Stimulated activated naive CD8-positive, alpha-beta T cell treated with anti-CD3 and anti-CD28 coated beads, Interleukin-15, Interleukin-2, amounts not matched to agents 100 U/mL and 50 U/mL, for 24 hours (primary cell): ENCODE measurements at regions not wholly inside any gene's neighbourhood (a gene's known extent, or its start where the extent isn't known, plus 50 kb on each side); places are given as distances from the start of the nearest gene placed in this dataset.

ENCODE experiments used
- ATAC-seq: fragments of 150-1000 bp; cut with Tn5 transposase; one replicate; pipeline ENCODE4 v1.10.0; 2021
- DNase-seq: peaks from one replicate; pipeline ENCODE4 v3.0.0; 2021

DNA sequence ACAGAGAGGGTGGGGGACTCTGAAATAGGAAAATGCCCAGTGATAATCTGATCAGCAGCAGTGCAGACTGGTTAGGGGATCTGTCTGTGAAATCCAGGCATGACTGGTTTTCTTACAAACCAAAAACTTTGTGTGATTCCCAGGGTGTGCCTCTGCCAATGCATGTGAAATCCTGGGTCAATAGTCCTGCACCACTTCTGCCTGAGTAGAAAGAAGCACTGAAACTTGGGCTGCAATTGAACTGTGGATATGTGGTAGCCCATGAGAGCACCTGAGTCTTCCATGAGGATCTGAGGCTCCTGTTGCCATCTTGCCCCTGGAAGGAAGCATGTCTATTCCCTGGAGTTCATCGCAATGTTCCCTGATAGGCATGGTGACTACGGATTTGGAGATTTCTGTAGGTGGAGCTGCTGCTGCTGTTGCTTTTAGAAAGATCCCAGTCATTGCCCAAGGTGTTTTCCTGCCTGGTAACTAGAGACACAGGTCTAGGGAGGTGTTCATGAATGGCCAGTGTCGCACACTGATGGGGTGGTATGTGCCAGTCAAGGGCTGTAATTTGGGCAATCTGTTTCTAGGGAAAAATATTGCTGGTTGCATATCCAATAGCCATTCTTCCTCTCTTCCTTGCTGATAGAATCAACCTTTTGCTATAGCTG is 146.7 kb downstream of the CARTPT start:
- ATAC-seq, result no peak
- no peak for DNase-seq

DNA sequence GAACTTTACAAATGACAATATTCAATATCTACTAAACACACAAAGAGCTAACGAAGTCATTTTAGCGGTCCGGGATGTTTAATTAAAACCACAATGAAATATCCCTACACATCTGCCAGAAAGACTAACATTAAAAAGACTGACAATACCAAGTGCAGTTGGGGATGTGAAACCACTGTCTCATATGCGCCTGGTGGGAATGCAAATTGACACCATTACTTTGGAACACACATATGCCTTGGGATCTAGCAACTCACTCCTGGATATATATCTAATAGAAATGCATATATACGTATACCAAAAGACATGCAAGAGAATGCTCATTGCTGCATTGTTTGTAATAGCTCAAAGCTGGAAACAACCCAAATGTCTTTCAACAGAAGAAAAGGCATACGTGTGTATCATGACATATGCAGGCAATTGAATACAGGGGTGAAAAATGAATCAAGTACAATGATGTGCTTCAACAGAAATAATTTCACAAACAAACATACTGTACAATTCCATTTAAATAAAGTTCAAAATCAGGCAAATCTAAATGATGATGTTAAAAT is 153.3 kb downstream of the CARTPT start:
- DNase-seq (no peak), ATAC-seq (no peak)

DNA sequence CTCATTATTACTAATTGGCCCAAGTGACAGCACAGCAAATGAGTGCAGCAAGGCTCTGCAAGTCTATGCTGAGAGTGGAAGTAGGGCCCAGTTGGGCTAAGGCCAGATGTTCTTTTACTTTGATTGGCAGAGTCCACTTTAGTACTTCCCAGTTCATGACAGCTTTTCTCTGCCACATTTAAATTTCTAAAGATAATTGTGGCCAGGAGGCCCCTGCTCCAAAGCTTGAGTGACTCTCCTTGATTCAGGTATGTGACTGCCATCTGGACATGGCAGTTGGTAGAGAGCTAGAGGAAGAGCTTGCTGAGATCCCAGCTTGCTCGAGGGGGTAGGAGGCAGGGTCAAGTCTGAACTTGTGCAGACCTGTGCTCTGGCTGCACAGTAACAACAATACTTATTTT is 154.1 kb downstream of the CARTPT start:
- DNase-seq (no peak), ATAC-seq (no peak)

DNA sequence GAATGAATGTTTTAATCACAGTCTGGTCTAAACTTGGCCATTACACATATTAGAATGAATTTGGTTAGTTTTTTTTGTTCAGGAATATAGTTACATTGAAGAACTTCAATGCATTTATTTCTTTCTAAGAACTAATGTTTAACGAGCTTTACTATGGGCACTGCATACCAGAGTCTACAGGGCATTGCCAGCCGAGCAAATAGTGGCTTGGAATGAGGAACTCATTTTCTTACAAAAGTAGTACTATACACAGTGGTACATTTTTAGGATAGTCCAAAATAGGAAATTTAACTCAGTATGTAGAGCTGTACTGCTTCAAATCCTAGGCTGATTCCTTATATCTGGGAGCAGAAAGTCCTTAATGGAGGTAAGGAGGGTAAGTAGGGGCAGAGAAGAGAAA is 155.4 kb downstream of the CARTPT start:
- no peak for ATAC-seq
- no peak for DNase-seq

DNA sequence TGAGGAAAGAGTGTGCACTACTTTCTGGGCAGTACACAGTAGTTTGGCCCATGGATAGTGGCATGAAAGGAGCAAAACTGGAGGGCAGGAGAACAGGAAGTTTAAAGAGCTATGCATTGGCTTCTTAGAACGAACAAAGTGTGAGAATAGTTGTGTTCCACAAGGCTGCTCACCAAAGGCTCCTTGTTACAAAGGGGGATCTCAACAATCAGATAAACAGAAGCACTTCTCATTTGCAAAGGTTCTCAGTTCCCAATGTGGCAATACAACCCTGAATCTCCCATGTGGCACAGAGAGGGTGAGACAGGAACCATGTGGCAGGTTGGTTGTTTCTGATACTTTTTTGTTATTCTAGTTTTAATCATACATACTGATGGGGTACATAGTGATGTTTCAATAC is 158.4 kb downstream of the CARTPT start:
- no peak for ATAC-seq
- DNase-seq, result no peak

DNA sequence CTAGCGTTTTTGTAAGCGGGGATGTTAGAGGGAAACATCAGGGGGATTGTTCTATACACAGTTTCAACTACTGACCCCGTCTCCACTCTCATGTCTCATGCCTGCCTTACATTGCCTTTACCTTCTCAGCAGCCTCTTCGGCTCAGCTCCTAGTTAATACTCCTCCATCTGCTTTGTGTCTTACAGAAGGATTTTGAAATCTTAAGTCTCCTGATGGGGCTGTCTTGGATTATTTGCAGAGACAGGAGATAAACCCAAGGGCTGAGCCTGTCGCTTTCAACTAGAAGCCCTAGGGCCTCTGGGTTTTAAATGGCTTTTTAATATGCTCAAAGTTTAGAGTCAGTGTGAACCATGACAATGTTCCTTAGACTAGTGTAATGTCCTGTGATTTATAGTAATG is 161.5 kb downstream of the CARTPT start:
- DNase-seq, result no peak
- ATAC-seq, result no peak

DNA sequence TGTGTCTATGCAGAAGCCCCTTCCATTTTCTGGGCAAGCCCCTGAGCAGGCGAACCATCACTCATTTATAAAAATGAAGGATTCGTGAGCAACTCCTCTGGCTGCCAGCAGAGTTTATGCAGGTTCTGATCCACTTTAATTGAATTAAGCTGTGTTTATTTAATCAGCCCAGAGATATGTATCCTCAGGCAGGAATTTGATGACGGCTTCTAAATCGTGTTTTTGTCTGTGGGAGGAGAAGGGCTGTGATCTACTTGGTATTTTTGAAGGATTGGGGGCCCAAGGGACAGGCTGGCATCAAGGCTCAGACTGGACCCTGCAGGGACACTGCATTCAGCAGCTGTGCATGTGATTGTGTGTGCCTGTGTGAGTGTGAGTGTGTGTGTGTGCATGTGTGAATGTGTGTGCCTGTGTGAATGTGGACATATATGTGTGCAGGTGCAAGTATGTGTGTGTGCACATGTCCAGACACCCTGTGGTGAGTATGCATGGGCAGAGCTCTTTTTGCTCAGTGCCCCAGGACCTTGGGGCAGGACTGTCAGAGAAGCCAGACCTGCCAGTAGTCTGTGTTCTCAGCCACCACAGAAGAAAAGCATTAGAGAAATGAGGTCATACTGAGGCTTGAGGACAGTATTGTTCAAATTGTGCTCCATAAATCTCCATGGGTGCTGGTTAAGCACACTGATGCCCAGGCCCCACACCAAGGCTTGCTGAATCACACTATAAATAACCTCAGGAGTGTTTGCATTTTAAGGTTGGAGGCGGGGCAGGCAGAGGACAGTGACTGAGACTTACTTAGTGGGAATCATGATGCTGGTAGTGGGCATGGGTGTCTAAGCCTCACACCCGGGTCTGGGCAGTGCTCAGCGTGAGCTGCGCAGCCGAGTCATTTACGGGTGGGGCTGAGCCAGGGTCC is 164.0 kb downstream of the CARTPT start:
- DNase-seq (no peak), ATAC-seq (no peak)

DNA sequence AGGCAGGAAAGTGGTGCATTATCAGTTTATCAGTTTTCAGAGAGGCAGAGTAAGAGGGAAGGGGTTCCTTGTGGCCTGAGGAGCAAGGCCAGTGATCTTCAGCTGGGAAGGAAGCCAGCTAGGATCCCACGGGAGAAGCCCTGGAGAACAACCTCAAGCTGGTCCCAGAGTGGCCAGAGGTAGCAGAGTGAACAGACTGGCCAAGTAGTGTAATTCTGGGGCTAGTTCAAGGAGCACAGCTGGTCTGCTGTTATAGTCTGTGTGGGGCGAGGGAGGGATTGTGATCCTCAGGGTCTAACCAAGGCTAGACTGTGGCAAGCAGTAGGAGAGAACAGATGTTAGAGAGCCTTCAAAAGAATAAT is 164.6 kb downstream of the CARTPT start:
- ATAC-seq (no peak), DNase-seq (no peak)

DNA sequence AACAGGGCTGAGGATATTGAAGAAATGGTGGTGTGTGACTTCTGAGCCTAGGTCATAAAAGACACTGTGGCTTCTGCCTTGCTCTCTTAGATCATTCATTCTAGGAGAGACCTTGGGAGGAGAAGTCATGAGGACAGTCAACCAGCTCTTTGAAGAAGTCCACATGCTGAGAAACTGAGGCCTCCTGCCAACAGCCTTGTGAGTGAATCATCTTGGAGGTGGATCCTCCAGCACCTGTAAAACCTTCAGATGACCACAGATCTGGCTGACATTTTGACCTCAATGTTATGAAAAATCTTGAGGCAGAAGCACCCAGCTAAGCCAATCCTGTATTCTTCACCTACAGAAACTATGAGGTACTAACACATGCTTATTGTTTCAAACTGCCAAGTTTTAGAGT is 165.9 kb downstream of the CARTPT start:
- DNase-seq (no peak), ATAC-seq (no peak)

DNA sequence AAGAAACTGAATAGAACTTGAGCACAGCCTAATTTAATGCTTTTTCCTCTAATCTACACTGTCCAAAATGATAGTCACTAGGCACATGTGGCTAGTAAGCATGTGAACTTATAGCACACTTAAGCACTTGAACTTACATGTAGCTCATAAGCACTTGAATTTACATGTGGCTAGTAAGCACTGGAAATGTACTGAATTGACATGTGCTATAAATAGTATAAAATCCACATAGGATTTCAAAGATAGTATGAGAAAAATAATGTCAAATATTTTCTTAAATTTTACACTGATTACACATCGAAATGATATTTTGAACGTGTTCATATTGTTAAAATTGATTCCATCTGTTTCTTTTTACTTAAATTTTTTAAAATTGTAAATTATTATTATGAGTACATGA is 167.3 kb downstream of the CARTPT start:
- DNase-seq (no peak), ATAC-seq (no peak)

DNA sequence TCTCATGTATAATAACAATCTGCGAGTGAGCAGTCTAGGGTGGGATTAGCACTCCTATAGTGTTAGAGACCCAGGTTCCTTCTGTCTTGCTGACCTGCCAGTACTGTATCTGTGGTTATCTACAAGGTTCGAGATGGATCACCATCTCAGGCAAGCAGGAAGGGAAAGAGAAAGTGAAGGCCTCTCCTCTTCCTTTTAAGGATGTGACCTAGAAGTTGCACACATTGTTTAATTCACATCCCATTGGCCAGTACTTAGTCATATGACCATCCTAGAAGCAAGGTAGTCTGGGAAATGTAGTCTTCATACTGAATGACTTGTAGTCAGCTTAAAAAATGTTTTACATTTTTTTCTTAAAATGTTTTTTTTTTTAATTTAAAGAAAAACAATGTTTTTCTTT is 168.6 kb downstream of the CARTPT start:
- ATAC-seq, result peak; percentile 84
- DNase-seq, result no peak

DNA sequence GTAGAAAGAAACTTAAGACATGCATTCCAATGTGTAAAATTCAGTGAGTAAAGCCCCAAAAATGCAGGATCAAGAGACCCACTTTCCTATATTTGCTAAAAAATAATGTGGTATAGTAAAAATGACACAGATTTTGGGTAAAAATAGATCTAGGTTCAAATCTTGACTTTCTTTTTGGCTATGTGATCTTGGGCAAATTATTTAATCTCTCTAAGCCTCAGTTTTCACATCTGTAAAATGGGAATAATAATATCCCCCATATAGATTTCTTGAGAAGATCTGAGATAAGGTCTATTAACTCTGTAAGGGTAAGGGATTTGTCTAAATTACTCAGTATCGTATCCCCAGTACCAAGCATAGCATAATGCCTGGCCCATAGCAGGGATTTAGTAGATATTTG is 172.3 kb downstream of the CARTPT start:
- ATAC-seq, result no peak
- DNase-seq, result no peak

DNA sequence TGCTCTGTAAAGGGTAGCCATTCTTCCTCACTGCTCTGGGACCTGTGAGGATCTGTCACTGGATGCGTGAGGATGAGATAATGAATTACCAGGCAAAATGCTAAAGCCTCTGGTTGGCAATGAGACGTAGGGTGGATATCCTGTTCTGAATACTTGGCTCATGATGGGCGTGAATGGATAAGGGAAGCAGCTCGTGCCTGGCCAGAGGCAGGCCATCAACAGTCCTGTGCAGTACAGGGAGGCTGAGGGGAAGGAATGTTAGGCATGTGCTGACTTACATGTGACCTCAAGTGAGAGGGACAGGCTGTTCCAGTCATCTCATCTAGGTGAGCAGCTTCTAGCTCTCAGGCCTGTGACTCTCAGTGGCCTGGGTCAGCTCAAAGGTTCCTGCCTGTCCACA is 172.8 kb downstream of the CARTPT start:
- DNase-seq (no peak), ATAC-seq (no peak)

DNA sequence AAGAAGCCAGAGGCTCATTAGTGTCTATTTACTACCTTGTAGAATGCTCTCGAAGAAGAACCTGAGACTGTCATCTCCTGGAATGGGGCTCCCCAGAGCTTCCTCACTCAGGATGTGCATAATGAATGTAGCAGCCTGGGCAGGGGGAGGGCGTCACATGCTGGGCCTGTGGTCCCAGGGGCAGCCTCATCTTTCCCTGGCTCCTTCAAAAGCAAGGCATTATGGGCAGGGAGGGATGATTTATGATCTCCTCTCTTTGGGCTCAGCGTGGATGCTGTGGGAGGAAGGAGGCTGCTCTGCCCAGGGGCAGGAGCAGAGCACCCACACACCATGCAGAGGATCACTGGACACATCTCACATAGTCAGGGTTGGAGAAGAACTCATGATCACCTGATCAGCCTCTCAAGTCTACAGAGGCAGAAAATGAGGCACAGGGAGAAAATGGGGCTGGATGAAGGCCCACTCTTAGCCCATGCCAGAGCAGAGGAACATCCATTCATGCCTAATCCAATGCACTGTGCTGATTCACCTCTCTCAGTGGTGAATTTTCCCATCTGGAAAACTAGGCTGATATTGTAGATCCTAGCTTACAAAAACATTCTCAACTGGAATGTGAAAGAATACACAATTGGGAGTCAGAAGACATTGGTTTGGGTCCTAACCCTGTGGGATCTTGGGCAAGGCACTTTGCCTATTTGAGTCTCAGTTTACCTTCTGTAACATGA is 173.7 kb downstream of the CARTPT start:
- ATAC-seq, result no peak
- no peak for DNase-seq

DNA sequence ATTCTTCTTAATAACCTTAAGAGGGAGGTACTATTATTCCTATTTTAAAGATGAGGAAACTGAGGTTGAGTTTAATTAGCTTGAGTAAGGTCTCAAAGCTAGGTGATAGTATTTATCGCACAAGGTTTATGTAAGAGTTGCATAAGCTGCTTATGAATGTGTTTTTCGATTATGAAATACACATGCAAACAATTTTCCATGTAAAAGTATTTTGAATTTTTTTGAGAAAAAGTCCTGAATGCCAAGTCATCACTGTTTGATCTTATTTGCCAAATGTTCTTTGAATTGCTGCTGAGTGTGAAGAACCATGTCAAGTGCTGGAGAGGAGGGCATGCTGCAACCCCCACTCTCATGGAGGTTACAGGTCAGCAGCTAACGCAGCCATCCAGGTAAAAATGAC is 174.4 kb downstream of the CARTPT start:
- DNase-seq (no peak), ATAC-seq (no peak)

DNA sequence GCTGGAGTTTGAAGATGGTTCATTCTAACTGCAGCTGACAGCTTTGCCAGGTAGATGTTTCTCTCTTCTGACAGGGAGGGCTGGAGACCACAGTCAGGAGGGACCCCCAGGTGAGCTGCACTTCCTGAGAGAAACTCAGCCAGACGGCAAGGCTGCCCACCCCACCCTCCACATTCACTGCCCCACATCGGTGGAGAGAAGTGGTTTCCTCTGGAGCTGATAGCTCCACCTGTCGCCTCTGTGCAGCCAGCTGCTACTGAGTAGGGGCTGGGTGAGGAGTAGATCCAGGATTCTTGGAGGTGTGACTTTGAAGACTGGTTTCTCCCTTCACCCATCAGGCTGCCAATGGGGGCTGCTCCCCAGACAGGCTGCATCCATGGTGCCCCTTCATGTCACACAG is 175.0 kb downstream of the CARTPT start:
- DNase-seq (no peak), ATAC-seq (no peak)

DNA sequence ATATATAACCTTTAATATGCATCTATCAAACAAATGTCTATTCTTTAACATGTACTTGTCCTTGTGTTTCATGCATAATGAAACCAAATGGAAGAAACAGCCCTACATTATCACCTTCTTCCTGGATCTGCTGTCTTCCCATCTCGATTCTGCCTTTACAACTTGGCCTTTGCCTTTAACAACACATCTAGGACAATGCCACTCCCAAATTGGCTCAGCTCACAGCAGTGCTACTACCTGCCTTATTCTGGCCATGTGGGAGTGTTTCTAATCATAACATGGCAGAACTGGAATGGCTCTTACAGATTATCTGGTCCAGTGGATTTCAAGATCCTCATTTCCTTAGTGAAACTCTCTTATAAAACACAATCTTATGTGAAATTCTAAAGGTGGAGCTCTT is 176.5 kb downstream of the CARTPT start:
- ATAC-seq, result no peak
- DNase-seq, result no peak

DNA sequence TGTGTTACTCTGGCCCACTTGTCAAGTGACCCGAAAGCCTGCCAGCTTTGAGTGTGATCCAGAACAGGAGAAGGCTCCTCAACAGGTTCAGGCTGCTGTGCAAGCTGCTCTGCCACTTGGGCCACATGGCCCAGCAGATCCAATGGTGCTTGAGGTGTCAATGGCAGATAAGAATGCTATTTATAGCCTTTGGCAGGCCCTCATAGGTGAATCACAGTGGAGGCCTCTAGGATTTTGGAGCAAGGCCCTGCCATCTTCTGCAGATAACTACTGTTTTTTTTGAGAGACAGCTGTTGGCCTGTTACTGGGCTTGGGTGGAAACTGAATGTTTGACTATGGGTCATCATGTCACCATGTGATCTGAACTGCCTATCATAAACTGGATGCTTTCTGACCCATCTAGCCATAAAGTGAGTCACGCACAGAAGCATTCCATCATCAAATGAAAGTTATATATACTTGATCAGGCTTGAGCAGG is 180.8 kb downstream of the CARTPT start:
- no peak for ATAC-seq
- no peak for DNase-seq

DNA sequence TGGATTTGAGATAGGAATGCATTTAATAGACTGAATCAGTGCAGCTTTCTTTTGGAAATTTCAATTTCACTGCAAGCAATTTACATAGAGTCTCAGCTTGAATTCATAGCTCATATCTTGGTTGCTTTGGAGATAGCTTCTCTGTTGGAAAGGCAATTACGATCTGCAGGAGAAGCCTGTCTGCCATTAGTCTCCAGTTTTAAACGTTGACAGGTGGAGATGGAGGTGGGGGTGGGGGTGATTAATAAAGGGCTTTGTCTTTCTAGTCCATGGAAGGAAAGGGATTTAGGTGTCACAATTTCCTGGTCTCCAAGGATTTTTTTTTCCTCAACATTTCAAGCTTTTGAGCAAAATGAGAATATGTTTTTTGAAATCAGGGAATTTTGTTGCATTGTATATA is 184.7 kb downstream of the CARTPT start:
- no peak for DNase-seq
- no peak for ATAC-seq

DNA sequence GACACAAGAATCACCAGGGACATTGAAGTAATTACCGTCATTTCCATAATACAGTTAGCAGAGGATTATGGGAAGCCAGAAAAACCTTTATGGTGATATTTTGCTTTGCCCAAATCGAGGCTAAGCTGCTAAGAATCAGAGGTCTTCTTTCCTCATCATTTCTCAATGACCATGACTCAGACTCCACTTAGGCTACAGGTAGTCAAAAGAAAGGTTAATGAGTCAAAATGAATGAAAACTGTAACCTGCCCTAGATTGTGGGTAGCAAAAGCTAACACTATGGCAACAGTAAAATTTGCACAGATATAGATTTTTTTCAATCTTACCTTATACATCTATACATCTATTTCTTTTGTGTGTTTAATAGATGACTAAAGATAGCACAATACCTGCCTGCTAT is 185.8 kb downstream of the CARTPT start:
- no peak for ATAC-seq
- DNase-seq, result no peak

DNA sequence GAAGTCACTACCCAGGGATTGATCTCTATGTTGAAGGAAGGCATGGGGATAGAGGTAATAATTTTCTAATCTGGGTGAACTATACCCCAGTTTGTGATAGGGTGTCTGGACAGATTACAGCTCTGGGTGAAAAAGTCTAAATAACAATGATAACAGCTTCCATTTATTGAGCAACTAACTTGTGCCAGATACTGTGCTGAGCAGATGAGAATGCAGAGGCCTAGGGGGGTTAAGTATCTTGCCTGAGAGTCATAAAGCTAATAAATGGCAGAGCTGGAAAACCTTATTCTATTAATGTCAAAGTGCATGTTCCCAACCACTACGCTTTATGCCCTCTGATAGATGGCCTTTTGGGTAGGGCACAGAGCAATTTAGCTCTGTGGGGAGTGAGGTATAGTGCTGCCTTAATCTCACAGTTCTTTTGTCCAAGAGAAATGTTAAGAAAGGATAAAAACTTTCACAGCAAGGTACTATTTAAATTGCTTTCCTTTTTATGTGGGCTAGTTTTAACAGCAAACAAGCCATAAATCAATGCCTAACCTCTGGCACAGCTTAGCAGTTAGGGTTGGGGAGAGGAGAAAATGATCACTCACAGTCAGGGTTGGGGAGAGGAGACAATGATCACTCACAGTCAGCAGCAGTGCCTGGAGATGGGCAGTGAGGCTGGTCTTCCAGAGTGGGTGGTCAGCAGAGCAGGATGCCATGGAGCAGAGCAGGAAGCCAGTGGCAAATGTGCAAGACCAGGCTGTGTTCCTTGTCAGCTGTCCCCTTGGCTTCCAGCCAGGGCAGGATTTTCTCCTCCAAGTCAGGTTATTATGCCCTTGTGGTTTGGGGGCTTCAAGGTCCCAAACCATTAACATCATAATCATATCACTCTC is 187.0 kb downstream of the CARTPT start:
- DNase-seq (no peak), ATAC-seq (no peak)
